ENCODE measurements at regions not wholly inside any gene's neighbourhood (a gene's known extent, or its start where the extent isn't known, plus 50 kb on each side); places are given as distances from the start of the nearest gene placed in this dataset.

- TF ChIP-seq, protein P1, sequence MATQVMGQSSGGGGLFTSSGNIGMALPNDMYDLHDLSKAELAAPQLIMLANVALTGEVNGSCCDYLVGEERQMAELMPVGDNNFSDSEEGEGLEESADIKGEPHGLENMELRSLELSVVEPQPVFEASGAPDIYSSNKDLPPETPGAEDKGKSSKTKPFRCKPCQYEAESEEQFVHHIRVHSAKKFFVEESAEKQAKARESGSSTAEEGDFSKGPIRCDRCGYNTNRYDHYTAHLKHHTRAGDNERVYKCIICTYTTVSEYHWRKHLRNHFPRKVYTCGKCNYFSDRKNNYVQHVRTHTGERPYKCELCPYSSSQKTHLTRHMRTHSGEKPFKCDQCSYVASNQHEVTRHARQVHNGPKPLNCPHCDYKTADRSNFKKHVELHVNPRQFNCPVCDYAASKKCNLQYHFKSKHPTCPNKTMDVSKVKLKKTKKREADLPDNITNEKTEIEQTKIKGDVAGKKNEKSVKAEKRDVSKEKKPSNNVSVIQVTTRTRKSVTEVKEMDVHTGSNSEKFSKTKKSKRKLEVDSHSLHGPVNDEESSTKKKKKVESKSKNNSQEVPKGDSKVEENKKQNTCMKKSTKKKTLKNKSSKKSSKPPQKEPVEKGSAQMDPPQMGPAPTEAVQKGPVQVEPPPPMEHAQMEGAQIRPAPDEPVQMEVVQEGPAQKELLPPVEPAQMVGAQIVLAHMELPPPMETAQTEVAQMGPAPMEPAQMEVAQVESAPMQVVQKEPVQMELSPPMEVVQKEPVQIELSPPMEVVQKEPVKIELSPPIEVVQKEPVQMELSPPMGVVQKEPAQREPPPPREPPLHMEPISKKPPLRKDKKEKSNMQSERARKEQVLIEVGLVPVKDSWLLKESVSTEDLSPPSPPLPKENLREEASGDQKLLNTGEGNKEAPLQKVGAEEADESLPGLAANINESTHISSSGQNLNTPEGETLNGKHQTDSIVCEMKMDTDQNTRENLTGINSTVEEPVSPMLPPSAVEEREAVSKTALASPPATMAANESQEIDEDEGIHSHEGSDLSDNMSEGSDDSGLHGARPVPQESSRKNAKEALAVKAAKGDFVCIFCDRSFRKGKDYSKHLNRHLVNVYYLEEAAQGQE (IDR thresholded peaks at IDR 0.05): no peak
- no peak for TF ChIP-seq EGR1 (IDR thresholded peaks at IDR 0.05; ENCODE audit: low read depth in 2 of 2)
- no peak for TF ChIP-seq JUND (IDR thresholded peaks at IDR 0.05)
- no peak for TF ChIP-seq YY1 (IDR thresholded peaks at IDR 0.05)
- TF ChIP-seq RXRA (IDR thresholded peaks at IDR 0.05): no peak
These were observed 250.4 kb upstream of the N4BP1 start (continued) for GRCh38 chr16:48860341-48860740.

GRCh38 chr16:48852951-48853350, 243.0 kb upstream of the N4BP1 start:
- DNase-seq (ENCODE audit: low spot score): no peak
- 59% methylated on average over 12 of the region's 12 CpGs for WGBS
- no peak overlapping the region for H3K27ac ChIP-seq (ENCODE audit: low read depth in 1 of 2, low read length in 2 of 2)
- H3K9me3 ChIP-seq (ENCODE audit: control insufficient read depth in 4 of 4, low read length in 3 of 4): no peaks in the 10 kb centered on the region
- peaks cover 0 to 2% (median 0%) of the 10 kb centered on the region in 4 donors for H3K27me3 ChIP-seq (ENCODE audit: control insufficient read depth in 4 of 4, insufficient read depth in 4 of 4, low read length in 3 of 4)
- H3K9ac ChIP-seq (ENCODE audit: low read depth in 1 of 2, low read length in 2 of 2): no peak overlapping the region
- H3K4me1 ChIP-seq (ENCODE audit: control insufficient read depth in 4 of 4, insufficient read depth in 4 of 4, low read length in 3 of 4): no peaks in the 10 kb centered on the region
- no peak overlapping the region for H3K4me3 ChIP-seq (ENCODE audit: low read depth in 1 of 3, low read length in 3 of 3)
- H3K36me3 ChIP-seq (ENCODE audit: control insufficient read depth in 4 of 4, insufficient read depth in 3 of 4, low read depth in 1 of 4, low read length in 3 of 4): no peaks in the 10 kb centered on the region
- TF ChIP-seq TAF1 (conservative IDR thresholded peaks at IDR 0.05) (no peak), JUND (IDR thresholded peaks at IDR 0.05) (no peak), HNF4A (conservative IDR thresholded peaks at IDR 0.05) (no peak), FOXA2 (IDR thresholded peaks at IDR 0.05) (no peak), HNF4G (IDR thresholded peaks at IDR 0.05) (no peak), SP1 (IDR thresholded peaks at IDR 0.05) (no peak), RXRA (IDR thresholded peaks at IDR 0.05) (no peak), MAX (IDR thresholded peaks at IDR 0.05) (no peak), FOXA1 (IDR thresholded peaks at IDR 0.05) (no peak), YY1 (IDR thresholded peaks at IDR 0.05) (no peak), GABPA (IDR thresholded peaks at IDR 0.05 in 1 of 2, conservative IDR thresholded peaks at IDR 0.05 in 1 of 2) (no peak), RAD21 (IDR thresholded peaks at IDR 0.05) (no peak), EGR1 (IDR thresholded peaks at IDR 0.05; ENCODE audit: low read depth in 2 of 2) (no peak), NR2F2 (IDR thresholded peaks at IDR 0.05) (no peak)
- TF ChIP-seq, protein P2, sequence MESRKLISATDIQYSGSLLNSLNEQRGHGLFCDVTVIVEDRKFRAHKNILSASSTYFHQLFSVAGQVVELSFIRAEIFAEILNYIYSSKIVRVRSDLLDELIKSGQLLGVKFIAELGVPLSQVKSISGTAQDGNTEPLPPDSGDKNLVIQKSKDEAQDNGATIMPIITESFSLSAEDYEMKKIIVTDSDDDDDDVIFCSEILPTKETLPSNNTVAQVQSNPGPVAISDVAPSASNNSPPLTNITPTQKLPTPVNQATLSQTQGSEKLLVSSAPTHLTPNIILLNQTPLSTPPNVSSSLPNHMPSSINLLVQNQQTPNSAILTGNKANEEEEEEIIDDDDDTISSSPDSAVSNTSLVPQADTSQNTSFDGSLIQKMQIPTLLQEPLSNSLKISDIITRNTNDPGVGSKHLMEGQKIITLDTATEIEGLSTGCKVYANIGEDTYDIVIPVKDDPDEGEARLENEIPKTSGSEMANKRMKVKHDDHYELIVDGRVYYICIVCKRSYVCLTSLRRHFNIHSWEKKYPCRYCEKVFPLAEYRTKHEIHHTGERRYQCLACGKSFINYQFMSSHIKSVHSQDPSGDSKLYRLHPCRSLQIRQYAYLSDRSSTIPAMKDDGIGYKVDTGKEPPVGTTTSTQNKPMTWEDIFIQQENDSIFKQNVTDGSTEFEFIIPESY (IDR thresholded peaks at IDR 0.05): no peak
- TF ChIP-seq, protein P3, sequence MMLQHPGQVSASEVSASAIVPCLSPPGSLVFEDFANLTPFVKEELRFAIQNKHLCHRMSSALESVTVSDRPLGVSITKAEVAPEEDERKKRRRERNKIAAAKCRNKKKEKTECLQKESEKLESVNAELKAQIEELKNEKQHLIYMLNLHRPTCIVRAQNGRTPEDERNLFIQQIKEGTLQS (IDR thresholded peaks at IDR 0.05): no peak
- TF ChIP-seq, protein P1 (IDR thresholded peaks at IDR 0.05): no peak
- TF ChIP-seq, protein P4, sequence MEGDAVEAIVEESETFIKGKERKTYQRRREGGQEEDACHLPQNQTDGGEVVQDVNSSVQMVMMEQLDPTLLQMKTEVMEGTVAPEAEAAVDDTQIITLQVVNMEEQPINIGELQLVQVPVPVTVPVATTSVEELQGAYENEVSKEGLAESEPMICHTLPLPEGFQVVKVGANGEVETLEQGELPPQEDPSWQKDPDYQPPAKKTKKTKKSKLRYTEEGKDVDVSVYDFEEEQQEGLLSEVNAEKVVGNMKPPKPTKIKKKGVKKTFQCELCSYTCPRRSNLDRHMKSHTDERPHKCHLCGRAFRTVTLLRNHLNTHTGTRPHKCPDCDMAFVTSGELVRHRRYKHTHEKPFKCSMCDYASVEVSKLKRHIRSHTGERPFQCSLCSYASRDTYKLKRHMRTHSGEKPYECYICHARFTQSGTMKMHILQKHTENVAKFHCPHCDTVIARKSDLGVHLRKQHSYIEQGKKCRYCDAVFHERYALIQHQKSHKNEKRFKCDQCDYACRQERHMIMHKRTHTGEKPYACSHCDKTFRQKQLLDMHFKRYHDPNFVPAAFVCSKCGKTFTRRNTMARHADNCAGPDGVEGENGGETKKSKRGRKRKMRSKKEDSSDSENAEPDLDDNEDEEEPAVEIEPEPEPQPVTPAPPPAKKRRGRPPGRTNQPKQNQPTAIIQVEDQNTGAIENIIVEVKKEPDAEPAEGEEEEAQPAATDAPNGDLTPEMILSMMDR (IDR thresholded peaks at IDR 0.05; ENCODE audit: low read depth, low read length, missing input control): no peak
